HG02642 (cell line): ENCODE measurements at regions not wholly inside any gene's neighbourhood (a gene's known extent, or its start where the extent isn't known, plus 50 kb on each side); places are given as distances from the start of the nearest gene placed in this dataset.
"Not testable (repeated sequence)": the region's sequence is repeated elsewhere in the genome, so short reads cannot be mapped to it uniquely, and the experiment has no call there.

ENCODE experiments used
- ATAC-seq: cut with Tn5 transposase; IDR thresholded peaks from one replicate; pipeline ENCODE4 v1.9.1; 2021; ENCODE audit warnings: mild to moderate bottlenecking; ENCODE audit not compliant: unreplicated experiment, poor library complexity

GRCh38 chr3:186456731-186457191 is 87.4 kb downstream of the CRYGS start:
- no peak for ATAC-seq

DNA sequence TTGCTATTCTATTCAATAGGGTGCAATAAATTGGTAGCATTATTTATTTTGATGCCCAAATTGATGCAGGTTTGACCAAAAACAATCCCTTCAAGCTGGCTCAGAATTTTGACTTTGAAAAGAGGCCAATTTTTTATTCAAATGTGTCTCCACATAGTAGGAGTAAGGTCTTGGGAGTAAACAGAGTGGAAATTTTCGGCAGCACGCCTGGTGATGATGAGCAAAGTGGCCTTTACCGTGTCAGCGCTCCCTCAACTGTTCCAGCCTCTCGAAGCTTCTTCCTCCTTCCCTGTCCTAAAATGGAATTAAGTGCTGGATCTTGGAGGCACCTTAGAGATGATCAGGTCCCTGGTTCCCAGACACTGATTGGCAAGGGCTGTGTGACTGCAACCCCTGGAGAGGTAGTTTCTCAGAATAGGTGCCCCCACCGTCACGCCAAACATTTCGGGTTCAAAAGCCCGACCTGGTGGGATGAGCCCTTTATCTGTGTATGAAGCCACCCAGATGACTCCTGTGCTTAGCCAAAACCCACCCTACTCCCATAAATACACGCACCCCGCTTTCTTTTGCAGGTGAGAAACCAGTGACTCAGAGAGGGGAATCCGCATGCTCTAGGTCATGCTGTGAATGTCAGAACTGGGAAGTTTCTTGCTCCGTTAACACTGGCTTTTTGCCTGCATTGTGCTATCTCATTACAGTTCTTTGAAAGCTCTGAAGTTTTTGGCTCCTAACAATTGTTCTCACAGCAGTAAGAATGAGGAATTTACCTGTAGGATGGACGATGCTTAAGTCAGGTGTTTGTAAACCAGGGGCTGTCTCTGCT is 89.1 kb downstream of the CRYGS start:
- no peak for ATAC-seq

GRCh38 chr3:186453531-186453930 is 90.6 kb downstream of the CRYGS start:
- no peak for ATAC-seq

- ATAC-seq = no peak
Measured at GRCh38 chr3:186452517-186452916, 90.5 kb upstream of the DGKG start.

GRCh38 chr3:186451371-186451770 is 89.3 kb upstream of the DGKG start:
- ATAC-seq = no peak

DNA sequence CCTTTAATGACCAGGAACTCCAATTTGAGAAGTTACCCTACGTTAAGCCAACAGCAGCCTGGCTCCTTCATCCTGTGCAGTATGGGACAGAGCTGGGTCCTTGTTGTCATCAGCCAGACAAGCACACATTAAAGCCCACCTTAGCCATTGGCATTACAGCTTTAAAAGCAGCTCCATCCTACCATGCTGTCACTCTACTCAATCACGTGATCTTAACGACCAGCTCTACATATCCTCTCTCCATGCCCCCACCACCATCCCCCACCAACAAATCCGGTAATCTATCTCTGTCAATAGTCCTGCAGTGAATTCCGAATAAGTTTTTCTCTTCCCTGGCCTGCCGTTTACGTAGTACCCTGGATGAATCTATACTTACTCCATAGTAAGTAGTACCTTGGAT is 82.9 kb upstream of the DGKG start:
- ATAC-seq = no peak

- no peak for ATAC-seq
Measured at GRCh38 chr3:186444288-186444687, 82.3 kb upstream of the DGKG start.

GRCh38 chr3:186442979-186443378 is 80.9 kb upstream of the DGKG start:
- not testable (repeated sequence) for ATAC-seq

DNA sequence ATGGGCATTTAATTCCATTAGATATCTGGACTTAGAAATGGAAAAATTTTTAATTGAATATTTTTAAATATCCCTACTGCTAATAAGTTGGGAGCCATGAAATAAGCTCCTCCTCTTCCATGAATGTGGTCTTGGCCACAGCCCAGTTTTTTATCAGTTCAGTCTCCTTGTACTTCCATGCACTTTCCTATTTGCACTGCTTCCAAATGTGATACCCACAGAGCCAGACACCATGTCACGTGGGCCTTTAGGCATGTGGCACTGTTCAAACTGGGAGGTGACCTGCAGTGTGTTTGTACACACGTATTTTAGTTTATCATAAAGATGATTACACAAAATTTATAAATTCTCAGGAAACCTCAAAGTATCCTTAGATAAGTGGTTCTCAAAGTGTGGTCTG is 80.1 kb upstream of the DGKG start:
- no peak for ATAC-seq

GRCh38 chr3:186440891-186441290 is 78.9 kb upstream of the DGKG start:
- ATAC-seq = no peak

- ATAC-seq = no peak
Measured at GRCh38 chr3:186439725-186440124, 77.7 kb upstream of the DGKG start.

DNA sequence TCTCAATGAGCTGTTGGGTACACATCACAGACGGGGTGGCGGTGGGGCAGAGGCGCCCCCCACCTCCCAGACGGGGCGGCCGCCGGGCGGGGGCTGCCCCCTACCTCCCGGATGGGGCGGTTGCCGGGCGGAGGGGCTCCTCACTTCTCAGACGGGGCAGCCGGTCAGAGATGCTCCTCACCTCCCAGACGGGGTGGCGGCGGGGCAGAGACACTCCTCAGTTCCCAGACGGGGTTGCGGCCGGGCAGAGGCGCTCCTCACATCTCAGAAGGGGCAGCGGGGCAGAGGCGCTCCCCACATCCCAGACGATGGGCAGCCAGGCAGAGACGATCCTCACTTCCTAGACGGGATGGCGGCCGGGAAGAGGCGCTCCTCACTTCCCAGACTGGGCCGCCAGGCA is 73.3 kb upstream of the DGKG start:
- ATAC-seq = not testable (repeated sequence)

DNA sequence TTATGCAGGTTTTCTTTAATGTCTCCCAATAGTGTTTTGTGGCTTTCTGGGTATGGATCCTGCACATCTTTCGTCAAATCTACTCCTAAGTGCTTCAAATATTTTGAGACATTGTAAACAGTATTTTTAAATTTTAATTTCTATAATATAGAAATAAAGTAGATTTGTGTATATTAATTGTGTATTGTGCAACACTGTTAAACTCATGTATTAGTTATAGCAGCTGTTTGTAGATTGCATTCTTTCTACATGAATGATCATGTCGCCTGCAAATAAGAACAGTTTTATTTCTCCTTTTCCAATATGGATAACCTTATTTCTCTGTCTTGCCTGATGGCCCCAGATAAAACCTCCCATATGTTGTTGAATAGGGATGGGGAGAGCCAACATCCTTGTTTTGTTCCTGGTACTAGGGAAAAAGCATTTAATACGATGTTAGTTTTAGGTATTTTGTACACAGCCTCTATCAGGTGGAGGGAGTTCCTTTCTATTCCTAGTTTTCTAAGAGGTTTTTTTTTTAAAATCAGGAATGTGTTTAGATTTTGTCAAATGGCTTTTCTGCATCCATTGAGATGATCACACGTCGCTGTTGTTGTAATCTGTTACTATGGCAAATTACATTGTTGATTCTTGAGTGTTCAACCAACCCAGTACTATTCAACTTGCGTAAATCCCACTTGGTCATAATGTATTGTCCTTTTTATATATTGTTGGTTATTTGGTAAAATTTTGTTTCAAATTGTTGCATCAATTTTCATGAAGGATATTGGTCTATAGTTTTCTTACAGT is 71.1 kb upstream of the DGKG start:
- ATAC-seq = no peak

GRCh38 chr3:186432189-186432588 is 70.2 kb upstream of the DGKG start:
- ATAC-seq = no peak

- ATAC-seq = no peak
Measured at GRCh38 chr3:186427627-186428281, 65.7 kb upstream of the DGKG start.

- no peak for ATAC-seq
Measured at GRCh38 chr3:186425788-186426730, 64.0 kb upstream of the DGKG start.

DNA sequence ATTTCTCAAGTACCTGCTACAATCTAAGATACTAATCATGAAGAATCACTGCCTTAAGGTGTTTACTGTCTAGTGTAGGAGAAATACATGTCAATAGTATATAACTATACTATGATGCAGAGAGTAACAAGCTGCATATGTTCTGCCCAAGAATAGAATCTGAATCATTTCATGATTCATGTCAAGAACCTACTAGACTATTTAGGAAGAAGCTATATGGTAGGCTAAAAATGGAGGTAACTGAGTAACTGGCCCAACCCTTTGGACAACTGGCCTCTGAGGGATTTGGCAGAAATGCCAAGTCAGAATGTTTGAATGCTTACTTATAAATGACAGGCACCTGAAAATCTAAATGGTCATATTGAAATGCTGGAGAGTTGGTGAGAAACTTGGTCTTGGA is 59.9 kb upstream of the DGKG start:
- no peak for ATAC-seq

- no peak for ATAC-seq
Measured at GRCh38 chr3:186418671-186419145, 56.7 kb upstream of the DGKG start.

- no peak for ATAC-seq
Measured at GRCh38 chr3:186417791-186418190, 55.8 kb upstream of the DGKG start.
